H9 (cell line): ENCODE measurements at regions not wholly inside any gene's neighbourhood (a gene's known extent, or its start where the extent isn't known, plus 50 kb on each side); places are given as distances from the start of the nearest gene placed in this dataset.

Source experiments
- DNase-seq: peaks from one replicate; pipeline ENCODE4 v3.0.0-alpha.2; 2017
- H2AFZ ChIP-seq: one replicate; pipeline ENCODE4 v1.6.1; 2013; ENCODE audit warnings: mild to moderate bottlenecking, low read length, control low read depth, moderate library complexity
- H2AK5ac ChIP-seq: 2 replicates; pipeline ENCODE4 v1.6.1; 2013; ENCODE audit warnings: low read length, control low read depth, mixed read lengths; ENCODE audit not compliant: insufficient read length
- H2BK120ac ChIP-seq: one replicate; pipeline ENCODE4 v1.6.1; 2013; ENCODE audit warnings: low read depth, mild to moderate bottlenecking, low read length, control low read depth, inconsistent platforms; ENCODE audit not compliant: poor library complexity, severe bottlenecking
- H2BK12ac ChIP-seq: 2 replicates; pipeline ENCODE4 v1.6.1; 2013; ENCODE audit warnings: low read length, control low read depth, mixed read lengths, low read depth; ENCODE audit not compliant: insufficient read length
- H2BK15ac ChIP-seq: 2 replicates; pipeline ENCODE4 v1.6.1; 2013; ENCODE audit warnings: low read depth, low read length, control low read depth
- H2BK20ac ChIP-seq: one replicate; pipeline ENCODE4 v1.6.1; 2013; ENCODE audit warnings: low read depth, mild to moderate bottlenecking, low read length, control low read depth, inconsistent platforms; ENCODE audit not compliant: poor library complexity, severe bottlenecking
- H2BK5ac ChIP-seq: 2 replicates; pipeline ENCODE4 v1.6.1; 2013; ENCODE audit warnings: low read length, control low read depth, mixed read lengths; ENCODE audit not compliant: insufficient read length
- H3K14ac ChIP-seq: 2 replicates; pipeline ENCODE4 v1.6.1; 2013; ENCODE audit warnings: low read length, control low read depth; ENCODE audit not compliant: insufficient read depth
- H3K18ac ChIP-seq: 2 replicates; pipeline ENCODE4 v1.6.1; 2013; ENCODE audit warnings: low read depth, mild to moderate bottlenecking, mixed read lengths, low read length, control low read depth; ENCODE audit not compliant: insufficient read length
- H3K23ac ChIP-seq: 2 replicates; pipeline ENCODE4 v1.6.1; 2013; ENCODE audit warnings: low read length, control low read depth, mixed read lengths, low read depth; ENCODE audit not compliant: insufficient read length
- H3K23me2 ChIP-seq: 2 replicates; pipeline ENCODE4 v1.6.1; 2013; ENCODE audit warnings: low read depth, mild to moderate bottlenecking, mixed read lengths, low read length, control low read depth; ENCODE audit not compliant: insufficient read length, poor library complexity, severe bottlenecking
- H3K27ac ChIP-seq: 2 replicates; pipeline ENCODE4 v1.5.1; 2013; ENCODE audit warnings: low read length, control low read depth, mixed read lengths, low read depth; ENCODE audit not compliant: insufficient read length
- H3K27me3 ChIP-seq: 2 replicates; pipeline ENCODE4 v1.6.1; 2013; ENCODE audit warnings: low read length, control low read depth, inconsistent platforms; ENCODE audit not compliant: insufficient read depth
- H3K4ac ChIP-seq: 2 replicates; pipeline ENCODE4 v1.6.1; 2013; ENCODE audit warnings: low read depth, mild to moderate bottlenecking, control low read depth, inconsistent platforms, low read length, moderate library complexity
- H3K4me1 ChIP-seq: 2 replicates; pipeline ENCODE4 v1.6.1; 2013; ENCODE audit warnings: low read length, control low read depth, inconsistent platforms; ENCODE audit not compliant: insufficient read depth
- H3K4me2 ChIP-seq: 2 replicates; pipeline ENCODE4 v1.6.1; 2013; ENCODE audit warnings: low read length, control low read depth, mixed read lengths; ENCODE audit not compliant: insufficient read length, insufficient read depth
- H3K56ac ChIP-seq: 2 replicates; pipeline ENCODE4 v1.6.1; 2013; ENCODE audit warnings: low read depth, mild to moderate bottlenecking, mixed read lengths, low read length, control low read depth; ENCODE audit not compliant: insufficient read length
- H3K79me1 ChIP-seq: 2 replicates; pipeline ENCODE4 v1.6.1; 2013; ENCODE audit warnings: low read depth, mild to moderate bottlenecking, moderate library complexity, low read length, control low read depth, inconsistent platforms; ENCODE audit not compliant: insufficient read depth, poor library complexity, severe bottlenecking
- H3K79me2 ChIP-seq: 2 replicates; pipeline ENCODE4 v1.6.1; 2013; ENCODE audit warnings: low read length, control low read depth, inconsistent platforms; ENCODE audit not compliant: insufficient read depth
- H3K9ac ChIP-seq: 2 replicates; pipeline ENCODE4 v1.6.1; 2013; ENCODE audit warnings: low read length, control low read depth, mixed read lengths; ENCODE audit not compliant: insufficient read length; ENCODE audit errors: extremely low read depth
- H3K9me3 ChIP-seq: one replicate; pipeline ENCODE4 v1.6.1; 2013; ENCODE audit warnings: low read depth, low read length, inconsistent platforms; ENCODE audit not compliant: control insufficient read depth
- H3T11ph ChIP-seq: one replicate; pipeline ENCODE4 v1.6.1; 2013; ENCODE audit warnings: mild to moderate bottlenecking, low read length, control low read depth, inconsistent platforms
- H4K20me1 ChIP-seq: one replicate; pipeline ENCODE4 v1.6.1; 2013; ENCODE audit not compliant: control insufficient read depth, insufficient read length, insufficient read depth
- H4K5ac ChIP-seq: 2 replicates; pipeline ENCODE4 v1.6.1; 2013; ENCODE audit warnings: low read depth, mild to moderate bottlenecking, mixed read lengths, low read length, control low read depth; ENCODE audit not compliant: insufficient read length
- H4K8ac ChIP-seq: replicated peaks from 2 replicates; pipeline ENCODE4 v1.6.1; 2013; ENCODE audit warnings: low read length, control low read depth, mixed read lengths, low read depth; ENCODE audit not compliant: insufficient read length
- H4K91ac ChIP-seq: 2 replicates; pipeline ENCODE4 v1.6.1; 2013; ENCODE audit warnings: low read depth, mild to moderate bottlenecking, moderate library complexity, mixed read lengths, low read length, control low read depth; ENCODE audit not compliant: insufficient read length
- H3K27ac Mint-ChIP-seq, 3 experiments: 2 replicates in 2 of 3; 3 replicates in 1 of 3; pipeline ENCODE4 v1.8.0; 2020 to 2021; ENCODE audit warnings: mixed read lengths in 3 of 3, mild to moderate bottlenecking in 1 of 3, moderate library complexity in 1 of 3
- H3K27me3 Mint-ChIP-seq: 2 replicates; pipeline ENCODE4 v1.8.0; 2021; ENCODE audit warnings: low read depth, mild to moderate bottlenecking, moderate library complexity, mixed read lengths
- H3K36me3 Mint-ChIP-seq, 3 experiments: 2 replicates in 2 of 3; 3 replicates in 1 of 3; pipeline ENCODE4 v1.8.0; 2020 to 2021; ENCODE audit warnings: low read depth in 3 of 3, mixed read lengths in 3 of 3; ENCODE audit not compliant: insufficient read depth in 1 of 3
- H3K4me1 Mint-ChIP-seq, 2 experiments: 2 replicates each; pipeline ENCODE4 v1.8.0; 2020; ENCODE audit warnings: mixed read lengths in 2 of 2
- H3K4me3 Mint-ChIP-seq, 2 experiments: 2 replicates in 1 of 2; 3 replicates in 1 of 2; pipeline ENCODE4 v1.8.0; 2020 to 2021; ENCODE audit warnings: mild to moderate bottlenecking in 2 of 2, mixed read lengths in 2 of 2, moderate library complexity in 1 of 2
- H3K9me3 Mint-ChIP-seq, 2 experiments: 2 replicates in 1 of 2; 3 replicates in 1 of 2; pipeline ENCODE4 v1.8.0; 2020; ENCODE audit warnings: mild to moderate bottlenecking in 2 of 2, mixed read lengths in 2 of 2, moderate library complexity in 1 of 2
- WGBS: extraction: QIAGEN DNeasy Blood & Tissue Kit; methylation state at CpG from one replicate; pipeline ENCODE4 v1.1.7; 2013; ENCODE audit warnings: missing lambda C conversion rate, low lambda C conversion rate, mixed read lengths; ENCODE audit not compliant: insufficient read length; ENCODE audit errors: extremely low coverage; 5-methylcytosine and 5-hydroxymethylcytosine counted together
- TF ChIP-seq, protein P1 (sequence below): fragments of 200-600 bp; sonication (generic); conservative IDR thresholded peaks from 3 replicates; pipeline ENCODE4 v1.8.0; 2021; ENCODE audit warnings: antibody characterized with exemption, mild to moderate bottlenecking

DNA sequence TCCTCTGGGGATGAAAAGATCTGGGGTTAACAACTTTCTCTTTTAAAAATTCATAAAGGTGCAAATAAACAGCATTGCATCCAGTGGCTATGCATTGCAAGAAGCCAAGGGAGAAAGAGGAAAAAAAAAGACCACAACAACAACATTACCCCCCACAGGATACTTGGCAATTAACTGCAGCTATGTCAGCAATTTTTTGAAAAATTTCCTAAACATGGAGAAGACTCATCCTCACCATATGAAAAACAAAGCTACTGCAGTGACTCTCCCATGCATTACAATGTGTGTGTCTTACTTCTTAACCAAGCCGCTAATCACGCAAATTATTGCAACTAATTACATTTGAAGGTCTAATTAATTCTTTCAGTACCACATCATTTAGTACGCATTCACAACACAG lies 309.8 kb upstream of the ZNF507 start:
- no peak overlapping the region for H2BK12ac ChIP-seq
- WGBS = no CpG with 5 or more reads among the region's 3 CpGs
- H3T11ph ChIP-seq = no peak overlapping the region
- H4K8ac ChIP-seq = no peak overlapping the region
- H3K14ac ChIP-seq = no peak overlapping the region
- no peak overlapping the region for H2AK5ac ChIP-seq
- no peak overlapping the region for H3K4me2 ChIP-seq
- no peaks in the 10 kb centered on the region for H3K79me2 ChIP-seq
- no peaks in the 10 kb centered on the region for H3K36me3 Mint-ChIP-seq
- no peaks in the 10 kb centered on the region for H3K23me2 ChIP-seq
- no peak overlapping the region for H4K5ac ChIP-seq
- no peak overlapping the region for H3K27ac ChIP-seq
- no peak overlapping the region for H4K91ac ChIP-seq
- no peaks in the 10 kb centered on the region for H3K9me3 ChIP-seq
- H3K27me3 ChIP-seq = no peaks in the 10 kb centered on the region
- H2BK120ac ChIP-seq = no peak overlapping the region
- peaks cover 5% of the 10 kb centered on the region for H3K27me3 Mint-ChIP-seq
- peaks cover 2% of the 10 kb centered on the region; the same call in 1 of the 2 replicates for H3K4me1 ChIP-seq
- H3K9me3 Mint-ChIP-seq = no peaks in the 10 kb centered on the region
- H2AFZ ChIP-seq = no peak overlapping the region
- H3K23ac ChIP-seq = no peak overlapping the region
- H3K9ac ChIP-seq = no peak overlapping the region
- no peak overlapping the region for H3K27ac Mint-ChIP-seq
- peaks cover 16 to 19% of the 10 kb centered on the region in 2 experiments for H3K4me1 Mint-ChIP-seq
- H3K18ac ChIP-seq = no peak overlapping the region
- no peaks in the 10 kb centered on the region for H4K20me1 ChIP-seq
- H2BK5ac ChIP-seq = no peak overlapping the region
- TF ChIP-seq, protein P1, sequence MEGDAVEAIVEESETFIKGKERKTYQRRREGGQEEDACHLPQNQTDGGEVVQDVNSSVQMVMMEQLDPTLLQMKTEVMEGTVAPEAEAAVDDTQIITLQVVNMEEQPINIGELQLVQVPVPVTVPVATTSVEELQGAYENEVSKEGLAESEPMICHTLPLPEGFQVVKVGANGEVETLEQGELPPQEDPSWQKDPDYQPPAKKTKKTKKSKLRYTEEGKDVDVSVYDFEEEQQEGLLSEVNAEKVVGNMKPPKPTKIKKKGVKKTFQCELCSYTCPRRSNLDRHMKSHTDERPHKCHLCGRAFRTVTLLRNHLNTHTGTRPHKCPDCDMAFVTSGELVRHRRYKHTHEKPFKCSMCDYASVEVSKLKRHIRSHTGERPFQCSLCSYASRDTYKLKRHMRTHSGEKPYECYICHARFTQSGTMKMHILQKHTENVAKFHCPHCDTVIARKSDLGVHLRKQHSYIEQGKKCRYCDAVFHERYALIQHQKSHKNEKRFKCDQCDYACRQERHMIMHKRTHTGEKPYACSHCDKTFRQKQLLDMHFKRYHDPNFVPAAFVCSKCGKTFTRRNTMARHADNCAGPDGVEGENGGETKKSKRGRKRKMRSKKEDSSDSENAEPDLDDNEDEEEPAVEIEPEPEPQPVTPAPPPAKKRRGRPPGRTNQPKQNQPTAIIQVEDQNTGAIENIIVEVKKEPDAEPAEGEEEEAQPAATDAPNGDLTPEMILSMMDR = no peak
- H3K4ac ChIP-seq = no peak overlapping the region
- H2BK15ac ChIP-seq = no peak overlapping the region
- H3K56ac ChIP-seq = no peak overlapping the region
- no peak overlapping the region for H2BK20ac ChIP-seq
- H3K79me1 ChIP-seq = no peaks in the 10 kb centered on the region
- no peak overlapping the region for H3K4me3 Mint-ChIP-seq
- DNase-seq = no peak
